D721Med (cell line): ENCODE measurements at regions not wholly inside any gene's neighbourhood (a gene's known extent, or its start where the extent isn't known, plus 50 kb on each side); places are given as distances from the start of the nearest gene placed in this dataset.
"Not testable (repeated sequence)": the region's sequence is repeated elsewhere in the genome, so short reads cannot be mapped to it uniquely, and the experiment has no call there.

Experiments used
- DNase-seq: peaks from one replicate; pipeline ENCODE4 v3.0.0; 2011; ENCODE audit warnings: low spot score; ENCODE audit not compliant: insufficient read length
- FAIRE-seq: peaks from 2 replicates; lab custom pipeline; 2011; peaks lifted over from hg19 to GRCh38; lab: Jason Lieb, UNC
- CTCF ChIP-seq: IDR thresholded peaks from 2 replicates; pipeline ENCODE4 v1.5.1; 2012; ENCODE audit warnings: mild to moderate bottlenecking, control low read depth; ENCODE audit not compliant: insufficient read depth; ENCODE audit errors: missing control alignments

GRCh38 chr16:59964232-59964924, 1230.3 kb upstream of the GOT2 start:
- no peak for TF ChIP-seq CTCF
- no peak for DNase-seq
- FAIRE-seq = no peak

GRCh38 chr16:59959311-59959710, 1225.2 kb upstream of the GOT2 start:
- no peak for DNase-seq
- no peak for FAIRE-seq
- no peak for TF ChIP-seq CTCF

- FAIRE-seq = no peak
Measured at GRCh38 chr16:59950431-59950830, 1216.3 kb upstream of the GOT2 start.

GRCh38 chr16:59944041-59944440, 1209.9 kb upstream of the GOT2 start:
- not testable (repeated sequence) for DNase-seq, FAIRE-seq

More at GRCh38 chr16:59950431-59950830, 1216.3 kb upstream of the GOT2 start:
- TF ChIP-seq CTCF = no peak
- DNase-seq = no peak

GRCh38 chr16:59941594-59941993, 1207.5 kb upstream of the GOT2 start:
- FAIRE-seq = no peak
- no peak for TF ChIP-seq CTCF

GRCh38 chr16:59920054-59920453, 1185.9 kb upstream of the GOT2 start:
- no peak for TF ChIP-seq CTCF
- FAIRE-seq (no peak), DNase-seq (no peak)

More at GRCh38 chr16:59941594-59941993, 1207.5 kb upstream of the GOT2 start:
- DNase-seq = no peak

GRCh38 chr16:59913666-59914065, 1179.5 kb upstream of the GOT2 start:
- no peak for TF ChIP-seq CTCF
- FAIRE-seq (no peak), DNase-seq (no peak)
